MG63 (cell line): ENCODE measurements at regions not wholly inside any gene's neighbourhood (a gene's known extent, or its start where the extent isn't known, plus 50 kb on each side); places are given as distances from the start of the nearest gene placed in this dataset.

Experiments used
- DNase-seq: peaks from one replicate; pipeline ENCODE4 v3.0.0-alpha.2; 2020
- H3K27me3 ChIP-seq: fragments of 250-450 bp; sonication (Bioruptor Pico); 2 replicates; pipeline ENCODE4 v1.5.1; 2020; ENCODE audit warnings: mild to moderate bottlenecking, moderate library complexity
- H3K36me3 ChIP-seq: fragments of 250-450 bp; sonication (Bioruptor Pico); 2 replicates; pipeline ENCODE4 v1.5.1; 2020; ENCODE audit warnings: mild to moderate bottlenecking, moderate library complexity
- H3K4me3 ChIP-seq: fragments of 250-450 bp; sonication (Bioruptor Pico); 2 replicates; pipeline ENCODE4 v1.5.1; 2020; ENCODE audit warnings: mild to moderate bottlenecking, moderate library complexity
- H3K9me3 ChIP-seq: fragments of 250-450 bp; sonication (Bioruptor Pico); 2 replicates; pipeline ENCODE4 v1.5.1; 2020; ENCODE audit warnings: mild to moderate bottlenecking, moderate library complexity

DNA sequence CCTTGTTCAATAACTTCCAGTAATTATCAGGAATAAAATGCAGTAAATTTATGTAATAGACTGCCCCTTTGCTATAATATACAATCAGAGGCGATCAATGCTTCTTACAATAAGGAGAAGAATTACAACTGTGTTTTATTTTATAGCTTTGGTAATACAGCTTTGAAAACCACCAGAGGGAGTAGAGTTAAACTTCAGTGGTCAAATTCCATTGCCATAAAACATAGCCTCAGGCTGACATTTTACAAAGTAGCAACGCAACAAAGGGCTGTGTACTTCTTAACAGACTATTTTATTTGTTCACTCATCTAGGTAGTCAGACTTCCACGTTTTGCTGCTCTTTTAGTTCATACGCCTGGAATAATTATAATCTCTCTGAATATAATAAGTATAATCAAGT, 58.5 kb downstream of the TEX13C start:
- Histone ChIP-seq H3K27me3 (no peaks in the 10 kb centered on the region), H3K9me3 (no peaks in the 10 kb centered on the region), H3K4me3 (no peak overlapping the region), H3K36me3 (no peaks in the 10 kb centered on the region)
- no peak for DNase-seq

DNA sequence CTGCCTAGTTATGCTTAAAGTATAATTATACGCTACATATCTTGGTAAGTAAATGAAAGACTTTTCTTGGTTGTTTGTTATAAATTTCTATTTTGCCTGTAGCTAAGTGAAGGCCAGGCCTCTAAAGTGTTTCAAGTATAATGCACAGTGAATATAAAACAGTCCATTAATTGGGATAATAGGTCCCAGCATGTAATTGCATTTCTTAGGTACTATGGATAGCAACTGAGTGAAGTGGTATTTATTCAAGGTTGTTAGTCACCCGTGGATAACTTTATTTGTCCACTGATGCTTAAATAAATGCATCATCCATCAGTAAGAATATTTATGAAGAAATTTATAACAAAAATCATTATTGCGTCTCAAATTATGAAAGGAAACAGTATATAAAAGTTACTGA, 59.1 kb downstream of the TEX13C start:
- DNase-seq: no peak
- H3K9me3 ChIP-seq: no peaks in the 10 kb centered on the region
- no peaks in the 10 kb centered on the region for H3K36me3 ChIP-seq
- no peaks in the 10 kb centered on the region for H3K27me3 ChIP-seq
- no peak overlapping the region for H3K4me3 ChIP-seq

DNA sequence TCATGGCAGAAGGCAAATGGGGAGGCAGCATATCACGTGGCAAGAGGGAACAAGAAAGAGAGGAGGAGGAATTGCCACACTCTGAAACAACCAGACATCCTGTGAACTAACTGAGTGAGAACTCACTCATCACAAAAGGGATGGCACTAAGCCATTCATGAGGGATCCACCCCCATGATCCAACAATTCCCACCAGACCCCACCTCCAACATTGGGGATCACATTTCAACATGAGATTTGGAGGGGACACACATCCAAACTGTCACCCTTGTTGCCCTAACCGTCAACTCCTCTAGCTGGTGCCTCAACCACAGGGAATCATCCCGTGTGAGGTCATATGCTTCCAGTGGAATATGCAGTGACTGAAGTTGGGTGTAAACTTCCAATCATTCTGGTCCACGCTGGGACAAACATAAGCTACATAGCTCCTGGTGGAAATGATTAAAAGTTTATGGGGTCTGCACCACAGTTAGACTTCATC, 62.5 kb downstream of the TEX13C start:
- H3K4me3 ChIP-seq: no peak overlapping the region
- no peaks in the 10 kb centered on the region for H3K27me3 ChIP-seq
- H3K36me3 ChIP-seq: no peaks in the 10 kb centered on the region
- no peak for DNase-seq
- H3K9me3 ChIP-seq: no peaks in the 10 kb centered on the region

DNA sequence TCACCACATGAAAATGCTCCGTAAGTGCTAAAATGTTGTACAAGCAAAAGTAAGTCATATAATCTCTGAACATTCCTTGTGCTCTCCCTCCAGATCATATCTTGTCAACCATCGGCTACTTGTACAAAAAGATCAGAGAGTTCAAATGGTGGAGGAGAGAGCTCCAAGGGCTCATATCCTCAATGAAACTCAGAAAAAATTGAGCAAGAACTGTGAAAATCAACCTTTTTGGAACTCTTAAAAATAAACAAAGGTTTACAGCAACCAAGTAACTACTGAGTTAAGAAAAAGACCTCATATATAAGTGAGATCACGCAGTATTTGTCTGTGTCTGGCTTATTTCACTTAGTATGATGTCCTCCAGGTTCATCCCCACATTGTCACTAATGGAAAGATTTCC, 63.2 kb downstream of the TEX13C start:
- no peak for DNase-seq
- no peaks in the 10 kb centered on the region for H3K9me3 ChIP-seq
- H3K4me3 ChIP-seq: no peak overlapping the region
- H3K36me3 ChIP-seq: no peaks in the 10 kb centered on the region
- no peaks in the 10 kb centered on the region for H3K27me3 ChIP-seq

DNA sequence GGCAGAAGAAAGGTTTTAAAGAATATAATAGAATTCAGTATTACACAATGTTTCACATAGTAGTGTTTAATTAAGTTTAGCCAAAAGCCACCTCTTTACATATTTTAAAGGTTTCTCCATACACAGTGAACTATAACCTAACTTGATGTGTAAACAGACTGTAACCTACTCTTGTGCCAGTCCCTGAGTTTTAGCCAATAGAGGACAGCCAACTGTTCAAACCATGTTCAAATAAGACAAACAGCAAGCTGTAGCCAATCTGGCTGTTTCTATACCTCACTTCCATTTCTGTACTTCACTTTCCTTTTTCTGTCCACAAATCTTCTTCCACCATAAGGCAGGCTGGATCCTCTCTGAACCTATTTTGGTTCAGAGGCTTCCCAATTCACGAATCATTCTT, 65.2 kb downstream of the TEX13C start:
- no peak for DNase-seq
- no peak overlapping the region for H3K4me3 ChIP-seq
- H3K36me3 ChIP-seq: no peaks in the 10 kb centered on the region
- no peaks in the 10 kb centered on the region for H3K27me3 ChIP-seq
- H3K9me3 ChIP-seq: no peaks in the 10 kb centered on the region

DNA sequence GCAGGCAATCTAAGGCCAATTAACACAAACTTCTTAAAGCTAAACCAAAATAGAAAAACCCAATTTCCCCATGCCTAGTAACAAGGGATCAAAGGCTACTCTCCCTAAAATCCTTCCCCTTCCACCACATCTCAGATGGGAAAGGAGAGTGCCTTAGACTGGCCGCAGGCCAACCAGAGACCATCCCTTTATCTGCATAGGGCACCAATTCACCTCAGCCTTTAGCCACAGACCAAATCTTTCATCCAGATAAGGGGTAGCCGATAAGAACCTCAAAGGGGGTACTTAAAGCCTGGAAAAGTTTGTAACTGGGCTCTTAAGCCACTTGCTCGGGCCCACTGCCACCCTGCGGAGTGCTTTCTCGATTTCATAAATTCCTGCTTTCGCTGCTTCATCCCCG, 68.3 kb downstream of the TEX13C start:
- DNase-seq: no peak
- no peaks in the 10 kb centered on the region for H3K9me3 ChIP-seq
- H3K36me3 ChIP-seq: no peaks in the 10 kb centered on the region

DNA sequence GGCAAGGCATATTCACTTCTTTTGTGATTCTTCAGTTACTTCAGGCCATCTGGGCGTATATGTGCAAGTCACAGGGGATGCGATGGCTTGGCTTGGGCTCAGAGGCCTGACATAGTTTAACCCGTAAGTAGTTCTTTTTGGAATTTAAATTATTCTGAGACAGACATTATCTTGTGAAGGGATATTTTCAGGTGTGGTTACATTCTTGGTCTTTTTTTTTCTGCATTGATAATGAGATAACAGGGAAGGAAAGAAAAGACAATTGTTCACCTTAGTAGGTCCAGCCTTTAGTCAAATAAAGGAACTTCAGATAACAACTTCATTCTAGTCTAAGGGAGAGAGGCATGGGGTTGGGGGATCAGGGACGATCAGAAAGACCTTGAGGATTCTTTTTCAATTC, 74.8 kb downstream of the TEX13C start:
- H3K36me3 ChIP-seq: no peaks in the 10 kb centered on the region
- no peak overlapping the region for H3K4me3 ChIP-seq
- no peaks in the 10 kb centered on the region for H3K27me3 ChIP-seq
- no peak for DNase-seq
- no peaks in the 10 kb centered on the region for H3K9me3 ChIP-seq

More for the DNA sequence above, 68.3 kb downstream of the TEX13C start:
- H3K27me3 ChIP-seq: no peaks in the 10 kb centered on the region
- H3K4me3 ChIP-seq: no peak overlapping the region

DNA sequence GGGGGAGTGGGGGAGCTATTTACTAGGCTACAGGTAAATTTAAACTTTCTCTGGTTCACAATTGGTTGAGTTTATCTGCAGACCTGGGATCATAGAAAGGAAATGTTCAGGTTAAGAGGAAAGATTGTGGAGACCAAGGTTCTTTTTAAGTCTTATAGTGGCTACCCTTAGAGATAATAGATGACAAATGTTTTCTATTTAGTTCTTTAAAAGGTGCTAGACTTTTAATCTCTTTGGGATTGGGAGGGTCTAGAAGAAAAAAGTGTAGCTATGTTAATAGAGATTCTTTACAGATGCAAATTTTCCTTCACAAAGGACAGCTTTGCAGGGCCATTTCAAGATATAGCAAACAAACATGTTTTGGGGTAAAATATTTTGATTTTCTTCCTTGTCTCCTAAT, 76.0 kb downstream of the TEX13C start:
- no peak for DNase-seq
- Histone ChIP-seq H3K27me3 (no peaks in the 10 kb centered on the region), H3K36me3 (no peaks in the 10 kb centered on the region), H3K4me3 (no peak overlapping the region), H3K9me3 (no peaks in the 10 kb centered on the region)

DNA sequence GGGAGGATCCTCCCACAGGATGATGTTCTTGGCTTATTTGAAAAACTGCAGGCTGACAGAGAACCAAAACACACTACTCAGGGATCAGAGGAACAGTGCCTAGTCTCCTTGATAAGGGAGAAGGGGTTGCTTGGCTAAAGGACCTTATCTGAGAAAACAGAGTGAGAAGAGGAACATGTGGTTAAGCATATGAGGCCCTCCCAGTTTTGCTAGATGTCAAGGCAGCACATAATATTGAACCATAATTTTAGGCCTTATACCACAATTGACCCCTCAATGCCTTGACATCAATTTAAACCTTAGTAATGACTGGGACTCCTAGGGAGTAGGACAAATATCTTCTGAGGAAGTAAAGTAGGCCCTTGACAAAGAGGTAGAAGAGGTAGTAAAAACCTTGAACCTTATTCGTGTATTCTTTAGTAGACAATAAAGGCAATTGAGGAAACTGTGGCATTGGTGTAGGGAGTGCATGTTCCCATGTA, 79.3 kb downstream of the TEX13C start:
- no peak for DNase-seq
- Histone ChIP-seq H3K36me3 (no peaks in the 10 kb centered on the region), H3K4me3 (no peak overlapping the region), H3K9me3 (no peaks in the 10 kb centered on the region), H3K27me3 (no peaks in the 10 kb centered on the region)

DNA sequence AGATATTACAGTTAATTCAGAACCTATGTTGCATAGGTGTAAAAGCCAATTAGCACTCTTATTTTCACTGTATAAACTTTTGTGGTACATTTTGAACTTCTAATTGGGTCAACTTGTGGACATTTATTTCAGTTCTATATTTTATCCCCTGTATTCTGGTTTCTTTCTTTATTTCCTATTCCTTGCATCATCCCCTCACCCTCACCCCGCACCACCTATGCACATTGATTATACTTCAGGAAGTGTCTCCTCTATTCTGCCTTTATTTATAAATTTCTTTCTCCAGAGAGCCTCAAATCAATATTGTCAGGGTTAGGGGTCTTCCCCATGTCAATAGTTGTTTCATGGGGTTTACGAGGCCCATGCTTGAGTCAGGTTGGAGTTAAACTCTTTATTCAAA, 83.1 kb downstream of the TEX13C start:
- Histone ChIP-seq H3K9me3 (no peaks in the 10 kb centered on the region), H3K36me3 (no peaks in the 10 kb centered on the region), H3K27me3 (no peaks in the 10 kb centered on the region), H3K4me3 (no peak overlapping the region)
- DNase-seq: no peak

DNA sequence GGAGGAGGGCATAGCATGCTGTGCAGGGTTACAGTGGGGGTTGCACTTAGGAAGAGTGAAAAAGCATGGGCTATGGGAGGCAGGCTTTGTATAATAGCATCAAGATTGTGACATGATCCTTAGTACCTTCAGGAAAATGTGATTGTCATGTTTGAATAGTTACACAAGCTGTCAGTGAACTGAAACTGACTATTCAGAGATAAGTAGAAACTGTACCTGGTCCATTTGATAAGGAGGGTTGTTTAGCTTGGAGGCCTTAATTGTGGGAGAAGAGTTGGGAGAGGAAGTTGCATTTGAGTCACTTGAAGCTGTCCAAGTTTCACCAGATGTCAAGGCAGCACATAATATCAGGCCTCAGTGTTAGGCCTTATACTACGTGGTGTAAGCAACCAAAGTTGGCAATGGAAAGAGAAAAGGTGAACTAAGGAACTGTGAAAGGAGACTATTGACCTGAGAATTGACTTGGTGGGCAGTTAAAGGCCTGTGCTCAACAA, 85.0 kb downstream of the TEX13C start:
- no peak for DNase-seq
- H3K36me3 ChIP-seq: no peaks in the 10 kb centered on the region
- H3K27me3 ChIP-seq: no peaks in the 10 kb centered on the region
- no peaks in the 10 kb centered on the region; the same call in 1 of the 2 replicates for H3K9me3 ChIP-seq
- H3K4me3 ChIP-seq: no peak overlapping the region

DNA sequence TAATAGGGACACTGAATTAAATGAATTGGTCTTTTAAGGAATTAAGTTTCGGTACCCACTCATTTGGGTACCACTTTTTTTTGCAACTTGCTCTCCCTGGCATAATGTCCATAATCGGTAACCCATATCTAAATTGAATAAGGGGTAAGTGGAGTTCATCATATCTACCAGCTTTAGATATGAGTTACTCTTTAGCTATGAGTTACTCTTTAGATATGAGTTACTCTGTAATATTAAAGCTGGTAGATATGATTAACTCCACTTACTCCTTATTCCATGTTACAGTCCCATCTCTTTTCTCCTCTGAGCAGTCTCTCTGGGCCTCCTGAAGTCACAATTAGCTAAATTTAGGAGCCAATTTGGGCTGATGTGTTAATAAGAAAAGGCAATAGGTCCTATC, 85.7 kb downstream of the TEX13C start:
- no peak overlapping the region for H3K4me3 ChIP-seq
- H3K36me3 ChIP-seq: no peaks in the 10 kb centered on the region
- H3K9me3 ChIP-seq: no peaks in the 10 kb centered on the region; the same call in 1 of the 2 replicates
- DNase-seq: no peak
- H3K27me3 ChIP-seq: no peaks in the 10 kb centered on the region

DNA sequence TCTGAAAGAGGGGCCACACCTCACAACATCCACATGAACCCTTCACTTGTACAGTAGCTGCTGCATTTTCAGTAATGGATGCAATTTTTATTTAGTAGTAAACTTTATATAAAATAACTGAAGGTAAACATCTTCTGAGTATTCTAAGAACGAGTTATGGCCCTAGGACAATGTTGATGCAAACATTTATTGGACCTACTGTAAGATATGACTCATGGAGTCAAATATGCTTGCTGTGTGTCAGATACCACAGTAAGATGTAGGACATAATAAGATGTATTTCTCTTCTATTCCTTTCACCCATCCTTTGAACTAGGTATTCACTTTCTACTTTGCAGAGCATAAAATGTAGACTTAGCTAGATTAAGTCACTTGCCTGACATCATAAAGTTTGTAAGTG, 87.6 kb downstream of the TEX13C start:
- no peak for DNase-seq
- Histone ChIP-seq H3K4me3 (no peak overlapping the region), H3K27me3 (no peaks in the 10 kb centered on the region), H3K9me3 (no peaks in the 10 kb centered on the region; the same call in 1 of the 2 replicates), H3K36me3 (no peaks in the 10 kb centered on the region)

DNA sequence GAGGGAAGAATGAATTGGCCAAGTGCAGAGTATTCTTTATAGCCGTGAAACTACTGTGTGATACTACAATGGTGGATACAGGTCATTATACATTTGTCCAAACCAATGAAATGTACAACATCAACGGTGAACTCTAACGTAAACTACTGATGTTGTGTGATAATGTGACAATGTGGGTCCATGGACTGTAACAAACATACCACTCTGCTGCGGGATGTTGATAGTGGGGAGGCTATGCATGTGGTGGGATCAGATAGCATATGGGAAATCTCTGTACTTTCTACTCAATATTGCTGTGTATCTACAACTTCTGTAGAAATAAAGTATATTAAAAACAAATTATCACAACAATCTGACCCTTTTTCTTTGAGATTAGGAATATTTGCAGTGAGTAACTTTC, 101.1 kb downstream of the TEX13C start:
- no peak for DNase-seq

DNA sequence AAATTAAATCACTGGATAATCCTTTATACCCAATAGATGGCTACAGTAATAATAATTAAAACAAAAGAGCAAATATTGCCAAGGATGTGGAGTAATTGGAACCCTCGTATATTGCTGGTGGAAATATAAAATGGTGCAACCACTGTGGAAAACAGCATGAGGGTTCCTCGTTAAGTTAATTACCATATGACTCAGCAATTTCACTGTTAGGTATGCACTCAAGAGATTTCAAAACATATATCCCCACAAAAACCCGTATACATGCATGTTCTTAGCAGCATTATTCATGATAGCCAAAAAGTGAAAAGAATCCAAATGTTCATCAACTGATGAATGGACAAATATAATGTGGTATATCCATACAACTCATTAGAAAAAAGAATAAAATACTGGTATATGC, 103.3 kb downstream of the TEX13C start:
- Histone ChIP-seq H3K9me3 (no peaks in the 10 kb centered on the region), H3K27me3 (no peaks in the 10 kb centered on the region), H3K36me3 (no peaks in the 10 kb centered on the region), H3K4me3 (no peak overlapping the region)
- no peak for DNase-seq

More for the DNA sequence above, 101.1 kb downstream of the TEX13C start:
- Histone ChIP-seq H3K9me3 (no peaks in the 10 kb centered on the region), H3K27me3 (no peaks in the 10 kb centered on the region), H3K4me3 (no peak overlapping the region), H3K36me3 (no peaks in the 10 kb centered on the region)

DNA sequence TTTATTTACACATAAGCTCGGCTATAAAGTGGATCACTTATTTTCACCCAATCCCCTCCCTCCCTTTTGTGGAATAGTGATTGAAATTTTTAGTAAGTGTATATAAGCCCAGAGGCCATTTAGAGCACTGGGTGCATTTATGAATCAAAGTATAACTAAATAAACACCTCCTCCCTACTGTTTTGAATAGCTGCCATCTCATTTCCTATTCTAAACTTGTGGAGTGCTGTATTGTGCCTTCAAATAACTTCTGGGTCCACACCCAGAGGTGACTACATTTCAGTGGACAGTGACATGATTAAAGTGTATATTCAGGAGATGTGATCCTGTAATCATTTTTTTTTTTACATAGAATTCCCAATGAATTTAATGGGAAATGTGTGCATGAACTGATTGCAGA, 104.9 kb downstream of the TEX13C start:
- no peak overlapping the region for H3K4me3 ChIP-seq
- no peaks in the 10 kb centered on the region for H3K36me3 ChIP-seq
- no peaks in the 10 kb centered on the region for H3K27me3 ChIP-seq
- DNase-seq: no peak
- H3K9me3 ChIP-seq: no peaks in the 10 kb centered on the region

DNA sequence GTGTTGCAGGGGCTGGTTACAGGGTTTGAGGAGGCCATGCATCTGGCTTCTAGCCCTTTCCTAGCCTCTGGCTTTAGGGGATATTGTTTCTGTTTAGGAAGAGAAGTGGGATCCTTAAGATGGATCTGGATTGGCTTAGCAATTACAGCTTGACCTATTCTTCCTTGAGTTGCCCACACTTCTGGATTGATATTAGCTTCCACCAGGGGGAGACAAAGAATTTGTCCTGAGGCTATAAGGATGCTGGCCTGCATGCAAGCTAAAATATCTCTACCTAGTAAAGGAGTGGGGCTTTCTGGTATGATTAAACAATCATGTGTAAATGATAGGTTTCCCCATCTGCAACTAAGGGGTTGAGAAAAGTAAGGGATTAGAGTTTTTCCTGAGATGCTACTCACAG, 117.2 kb downstream of the TEX13C start:
- no peaks in the 10 kb centered on the region for H3K9me3 ChIP-seq
- no peaks in the 10 kb centered on the region for H3K36me3 ChIP-seq
- H3K27me3 ChIP-seq: no peaks in the 10 kb centered on the region
- DNase-seq: no peak
- H3K4me3 ChIP-seq: no peak overlapping the region

DNA sequence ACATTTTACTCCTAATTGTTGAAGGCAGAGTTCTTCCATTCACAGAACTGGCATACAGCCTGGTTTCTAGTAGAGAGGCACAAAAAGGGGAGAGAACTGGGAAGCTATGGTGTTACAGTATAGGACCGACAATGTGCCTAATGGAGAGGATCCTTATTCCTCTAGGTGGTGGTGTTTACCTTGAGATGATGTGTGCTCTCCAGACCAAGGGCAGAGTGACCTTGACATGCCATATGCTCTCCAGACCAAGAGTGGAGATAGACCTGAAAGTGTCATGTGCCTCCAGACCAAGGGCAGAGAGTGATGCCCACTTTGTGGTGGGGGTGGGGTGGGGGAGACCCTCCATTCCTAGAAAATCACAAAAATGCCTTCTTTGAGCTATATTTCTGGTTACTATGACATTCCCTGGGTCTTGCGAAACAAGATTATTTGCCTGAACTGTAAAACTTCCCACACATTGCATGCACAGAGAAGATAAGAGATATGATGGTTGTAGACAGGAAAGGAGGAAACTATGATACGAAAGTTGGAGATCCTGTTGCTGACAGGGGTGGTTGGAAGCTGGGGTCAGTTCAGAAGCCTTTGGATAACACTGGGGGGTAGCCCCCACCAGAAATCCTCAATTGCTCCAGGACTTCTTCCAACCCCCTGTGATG, 119.7 kb downstream of the TEX13C start:
- Histone ChIP-seq H3K4me3 (no peak overlapping the region), H3K36me3 (no peaks in the 10 kb centered on the region), H3K9me3 (no peaks in the 10 kb centered on the region), H3K27me3 (no peaks in the 10 kb centered on the region)
- no peak for DNase-seq
